CD14-positive monocyte (primary cell): ENCODE measurements at regions not wholly inside any gene's neighbourhood (a gene's known extent, or its start where the extent isn't known, plus 50 kb on each side); places are given as distances from the start of the nearest gene placed in this dataset.

Experiments used
- DNase-seq, 3 donors: peaks; one replicate each; pipeline ENCODE4 v3.0.0-alpha.2; 2011 to 2022
- H2AFZ ChIP-seq: 2 replicates; pipeline ENCODE4 v1.6.0; 2012; ENCODE audit warnings: mild to moderate bottlenecking, low read depth, low read length, inconsistent platforms; ENCODE audit not compliant: insufficient read depth, poor library complexity, severe bottlenecking
- H3K27ac ChIP-seq, 2 donors: 1 replicate in 1 of 2; 2 replicates in 1 of 2; pipeline ENCODE4 v1.5.1; 2012 to 2013; ENCODE audit warnings: low read length in 2 of 2, control low read depth in 1 of 2, inconsistent platforms in 1 of 2, low read depth in 1 of 2, mild to moderate bottlenecking in 1 of 2
- H3K27me3 ChIP-seq, 2 donors: one replicate each; pipeline versions ENCODE4 v1.6.0 to v1.6.1; 2011 to 2013; ENCODE audit warnings: low read length in 2 of 2; ENCODE audit not compliant: control insufficient read depth in 2 of 2, insufficient read depth in 2 of 2
- H3K36me3 ChIP-seq, 2 donors: replicated peaks in 1 of 2; 1 replicate in 1 of 2; 2 replicates in 1 of 2; pipeline versions ENCODE4 v1.5.1 to v1.6.1; 2012 to 2013; ENCODE audit warnings: low read length in 2 of 2, control low read depth in 1 of 2, inconsistent platforms in 1 of 2, mild to moderate bottlenecking in 1 of 2; ENCODE audit not compliant: insufficient read depth in 2 of 2, control insufficient read depth in 1 of 2
- H3K4me1 ChIP-seq, 2 donors: 1 replicate in 1 of 2; 2 replicates in 1 of 2; pipeline versions ENCODE4 v1.5.1 to v1.6.1; 2012 to 2013; ENCODE audit warnings: low read length in 2 of 2, control low read depth in 1 of 2, inconsistent platforms in 1 of 2, mild to moderate bottlenecking in 1 of 2, moderate library complexity in 1 of 2; ENCODE audit not compliant: insufficient read depth in 2 of 2, control insufficient read depth in 1 of 2
- H3K4me2 ChIP-seq: replicated peaks from 2 replicates; pipeline ENCODE3; 2012; ENCODE audit warnings: low read length, moderate library complexity, mild to moderate bottlenecking; ENCODE audit not compliant: poor library complexity, severe bottlenecking; ENCODE audit errors: extremely low read depth
- H3K4me3 ChIP-seq, 3 experiments: fragments of 200-600 bp in 1 of 3; sonication (generic) in 1 of 3; replicated peaks in 1 of 3; 1 replicate in 2 of 3; 2 replicates in 1 of 3; pipeline ENCODE4 v1.5.1; 2011 to 2013; ENCODE audit warnings: low read length in 3 of 3, mild to moderate bottlenecking in 3 of 3, control low read depth in 2 of 3, low read depth in 2 of 3, inconsistent platforms in 1 of 3, moderate library complexity in 1 of 3
- H3K79me2 ChIP-seq: 2 replicates; pipeline ENCODE4 v1.6.0; 2012; ENCODE audit warnings: mild to moderate bottlenecking, control low read depth, inconsistent platforms, low read length, moderate library complexity; ENCODE audit not compliant: insufficient read depth
- H3K9ac ChIP-seq: 2 replicates; pipeline ENCODE4 v1.6.0; 2017; ENCODE audit warnings: low read length, mild to moderate bottlenecking; ENCODE audit not compliant: insufficient read depth, poor library complexity, severe bottlenecking
- H3K9me3 ChIP-seq, 2 donors: replicated peaks in 1 of 2; 1 replicate in 1 of 2; 2 replicates in 1 of 2; pipeline versions ENCODE4 v1.5.1 to v1.6.1; 2012 to 2013; ENCODE audit warnings: low read length in 2 of 2, control low read depth in 1 of 2; ENCODE audit not compliant: control insufficient read depth in 1 of 2, insufficient read depth in 1 of 2
- H4K20me1 ChIP-seq: 2 replicates; pipeline ENCODE4 v1.6.0; 2012; ENCODE audit warnings: mild to moderate bottlenecking, low read length, control low read depth, moderate library complexity; ENCODE audit not compliant: insufficient read depth
- H3K27ac Mint-ChIP-seq, 7 donors: one replicate each; pipeline ENCODE4 v1.8.0; 2020; ENCODE audit warnings: mild to moderate bottlenecking in 7 of 7, mixed read lengths in 7 of 7, moderate library complexity in 6 of 7, inconsistent platforms in 2 of 7
- H3K27me3 Mint-ChIP-seq, 3 donors: one replicate each; pipeline ENCODE4 v1.8.0; 2021 to 2022; ENCODE audit warnings: low read depth in 3 of 3, mild to moderate bottlenecking in 3 of 3, mixed read lengths in 3 of 3, moderate library complexity in 3 of 3, inconsistent platforms in 1 of 3
- H3K36me3 Mint-ChIP-seq, 2 donors: one replicate each; pipeline ENCODE4 v1.8.0; 2020; ENCODE audit warnings: mixed read lengths in 2 of 2, inconsistent platforms in 1 of 2, mild to moderate bottlenecking in 1 of 2
- H3K4me1 Mint-ChIP-seq: one replicate; pipeline ENCODE4 v1.8.0; 2020; ENCODE audit warnings: mild to moderate bottlenecking, mixed read lengths
- H3K4me3 Mint-ChIP-seq, 2 donors: one replicate each; pipeline ENCODE4 v1.8.0; 2020; ENCODE audit warnings: mild to moderate bottlenecking in 2 of 2, mixed read lengths in 2 of 2, moderate library complexity in 1 of 2
- H3K9me3 Mint-ChIP-seq, 7 donors: one replicate each; pipeline ENCODE4 v1.8.0; 2020 to 2022; ENCODE audit warnings: mixed read lengths in 7 of 7, mild to moderate bottlenecking in 6 of 7, moderate library complexity in 6 of 7, inconsistent platforms in 2 of 7
- CTCF ChIP-seq: fragments of 200-600 bp; IDR thresholded peaks from one replicate; pipeline ENCODE4 v1.8.0; 2022; ENCODE audit warnings: antibody characterized with exemption, mild to moderate bottlenecking
- WGBS: methylation state at CpG from one replicate; pipeline ENCODE4 v1.1.5; 2013; ENCODE audit warnings: missing lambda C conversion rate; ENCODE audit not compliant: insufficient coverage; 5-methylcytosine and 5-hydroxymethylcytosine counted together
- intact Hi-C, 2 donors: fragments of 100-400 bp; cut with micrococcal nuclease; formaldehyde crosslinking; loops; one replicate each; pipeline versions ENCODE4 v1.15.0 to v1.15.1; 2023

DNA sequence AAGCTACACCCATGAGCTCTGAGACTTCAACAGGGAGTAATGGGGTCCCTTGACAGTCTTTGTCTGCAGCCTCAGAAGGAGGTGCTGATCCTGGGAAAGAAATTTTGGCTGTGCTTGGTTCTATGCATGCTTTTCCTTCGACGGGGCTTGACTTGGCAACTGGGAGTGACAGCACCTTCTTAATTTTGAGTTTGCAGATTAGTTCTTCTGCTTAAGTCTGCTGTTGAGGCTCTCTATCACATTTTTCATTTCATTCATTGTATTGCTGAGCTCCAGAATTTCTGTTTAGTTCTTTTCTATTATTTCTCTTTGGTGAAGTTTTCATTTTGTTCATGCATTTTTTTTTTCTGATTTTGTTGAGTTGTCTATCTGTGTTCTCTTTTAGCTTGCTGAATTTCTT is 125.6 kb downstream of the SNX19 start:
- peaks cover 6 to 23% (median 7%) of the 10 kb centered on the region in 7 donors for H3K9me3 Mint-ChIP-seq
- Histone ChIP-seq H3K27me3 (no peaks in the 10 kb centered on the region), H4K20me1 (no peaks in the 10 kb centered on the region), H3K9me3 (peaks cover 0 to 16% of the 10 kb centered on the region in 2 donors), H2AFZ (no peak overlapping the region), H3K79me2 (no peaks in the 10 kb centered on the region), H3K36me3 (no peaks in the 10 kb centered on the region), H3K4me2 (no peak overlapping the region), H3K4me3 (no peak overlapping the region), H3K9ac (no peak overlapping the region), H3K4me1 (no peaks in the 10 kb centered on the region), H3K27ac (no peak overlapping the region)
- TF ChIP-seq CTCF = no peak
- no peaks in the 10 kb centered on the region for H3K4me1 Mint-ChIP-seq
- 90% methylated on average over 2 of the region's 2 CpGs for WGBS
- no peak overlapping the region for H3K4me3 Mint-ChIP-seq
- no peak overlapping the region for H3K27ac Mint-ChIP-seq
- intact Hi-C loops = no loop called here
- H3K27me3 Mint-ChIP-seq = peaks cover 1 to 2% (median 1%) of the 10 kb centered on the region in 3 donors
- no peak for DNase-seq
- H3K36me3 Mint-ChIP-seq = no peaks in the 10 kb centered on the region

DNA sequence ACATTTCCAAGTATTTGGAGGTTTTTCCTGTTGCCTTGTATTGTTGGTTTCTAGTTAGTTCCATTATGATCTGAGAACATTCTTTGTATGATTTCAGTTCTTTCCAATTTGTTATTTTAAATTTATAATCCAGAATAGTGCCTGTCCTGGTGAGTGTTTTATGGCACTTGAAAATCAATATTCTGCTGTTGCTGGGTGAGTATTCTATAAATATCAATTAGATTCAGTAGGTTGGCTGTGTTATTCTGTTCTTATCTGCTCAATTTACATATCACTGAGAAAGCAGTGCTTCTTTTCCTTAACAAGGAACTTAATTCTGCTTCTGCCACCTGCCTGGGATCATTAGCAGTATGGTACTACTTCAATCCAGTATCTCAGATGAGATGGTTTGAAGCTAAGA is 123.5 kb downstream of the SNX19 start:
- TF ChIP-seq CTCF = no peak
- Histone ChIP-seq H2AFZ (no peak overlapping the region), H3K9me3 (peaks cover 0 to 16% of the 10 kb centered on the region in 2 donors), H3K27me3 (no peaks in the 10 kb centered on the region), H3K79me2 (no peaks in the 10 kb centered on the region), H3K27ac (no peak overlapping the region), H3K9ac (no peak overlapping the region), H4K20me1 (no peaks in the 10 kb centered on the region), H3K4me1 (no peaks in the 10 kb centered on the region), H3K4me3 (no peak overlapping the region), H3K36me3 (no peaks in the 10 kb centered on the region), H3K4me2 (no peak overlapping the region)
- H3K27ac Mint-ChIP-seq = no peak overlapping the region
- H3K9me3 Mint-ChIP-seq = peaks cover 4 to 17% (median 8%) of the 10 kb centered on the region in 7 donors
- no peaks in the 10 kb centered on the region for H3K36me3 Mint-ChIP-seq
- peaks cover 0 to 2% (median 1%) of the 10 kb centered on the region in 3 donors for H3K27me3 Mint-ChIP-seq
- no peaks in the 10 kb centered on the region for H3K4me1 Mint-ChIP-seq
- intact Hi-C loops = no loop called here
- no peak overlapping the region for H3K4me3 Mint-ChIP-seq
- no peak for DNase-seq
